ENCODE measurements at regions not wholly inside any gene's neighbourhood (a gene's known extent, or its start where the extent isn't known, plus 50 kb on each side); places are given as distances from the start of the nearest gene placed in this dataset.

DNA sequence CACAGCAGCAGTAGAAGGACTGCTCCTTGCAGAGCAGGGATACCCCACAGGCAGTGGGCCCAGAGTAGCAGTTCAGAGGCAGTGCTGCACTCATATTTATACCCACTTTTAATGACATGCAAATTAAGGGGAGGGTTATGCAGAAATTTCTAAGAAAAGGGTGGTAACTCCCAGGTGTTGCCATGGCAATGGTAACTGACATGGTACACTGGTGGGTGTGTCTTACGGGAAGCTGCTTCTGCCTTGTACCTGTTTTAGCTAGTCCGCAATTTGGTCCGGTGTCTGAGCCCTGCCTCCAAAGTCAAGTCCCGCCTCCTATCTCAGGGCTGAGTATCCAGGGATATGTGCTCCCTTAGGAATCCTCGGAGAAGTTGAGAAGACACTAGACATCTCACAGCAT is 79.2 kb upstream of the UQCRFS1 start:
- DNase-seq (ENCODE audit: low read depth in 4 of 4, low spot score in 1 of 4) = no peak

DNA sequence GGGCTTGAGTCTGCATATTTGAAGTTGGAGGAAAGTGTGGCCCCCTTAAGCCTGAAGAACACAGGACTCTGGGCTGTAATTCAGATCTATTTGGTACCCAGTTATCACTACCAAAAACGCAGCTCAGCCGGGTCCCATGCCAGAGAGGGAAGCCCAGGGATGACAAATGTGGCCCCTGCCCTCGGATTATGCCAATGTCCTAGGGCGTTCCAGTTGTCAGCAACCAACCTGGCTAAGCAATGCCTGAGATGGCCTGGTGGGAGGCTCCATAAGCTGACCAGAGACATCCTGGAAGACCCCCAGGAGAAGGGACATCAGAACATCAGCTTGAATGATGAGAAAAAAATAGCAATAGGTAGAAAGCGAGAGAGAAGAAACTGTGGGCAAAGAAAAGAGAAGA is 79.6 kb upstream of the UQCRFS1 start:
- no peak for DNase-seq (ENCODE audit: low read depth in 4 of 4, low spot score in 1 of 4)

DNA sequence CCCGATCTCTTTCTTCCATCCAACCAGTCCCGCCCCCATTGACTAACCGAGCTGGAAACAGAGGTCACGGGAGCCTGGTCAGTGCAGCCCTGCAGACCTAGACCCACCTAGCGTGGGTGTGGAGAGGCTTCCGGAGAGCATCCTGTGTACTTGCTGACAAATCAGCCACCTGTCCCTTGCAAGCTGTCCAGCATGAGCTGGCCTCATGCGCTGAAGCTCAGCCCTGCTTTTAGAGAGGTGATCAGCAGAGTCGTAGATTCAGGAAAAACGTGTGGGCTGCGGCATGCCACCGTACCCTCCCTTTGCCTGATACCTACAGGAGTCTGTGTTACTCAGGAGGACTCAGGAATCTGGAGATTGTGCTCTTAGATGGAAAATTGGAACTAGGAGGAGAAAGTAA is 80.3 kb upstream of the UQCRFS1 start:
- DNase-seq (ENCODE audit: low read depth in 4 of 4, low spot score in 1 of 4) = no peak

DNA sequence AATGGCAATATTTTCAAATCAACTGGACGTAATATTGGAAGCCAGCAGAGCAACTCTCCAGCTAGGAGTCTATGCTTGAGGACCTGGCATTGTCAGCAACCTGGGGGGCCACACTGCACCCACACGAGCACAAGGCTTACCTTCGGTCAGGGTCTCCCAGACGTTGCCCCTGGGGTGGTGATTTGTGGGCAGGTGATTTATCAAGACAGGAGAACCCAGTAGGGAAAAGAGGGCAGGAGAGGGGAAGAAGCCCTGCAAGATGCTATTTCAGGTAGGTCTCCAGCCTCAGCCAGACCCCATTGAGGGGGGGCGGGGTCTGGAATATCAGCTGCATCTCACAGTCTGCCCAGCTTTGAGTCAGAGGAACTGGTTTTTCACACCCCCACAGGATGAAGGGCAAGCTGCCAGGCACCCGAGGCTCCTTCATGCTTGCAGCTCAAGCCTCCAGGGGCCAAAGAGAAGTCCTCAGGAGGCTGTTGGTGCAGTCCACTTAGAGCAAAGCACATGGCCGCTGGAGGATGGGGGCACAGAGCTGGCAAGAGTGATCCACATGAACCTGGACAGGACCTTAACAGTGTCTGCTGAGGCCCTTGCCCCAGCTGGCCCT is 80.9 kb upstream of the UQCRFS1 start:
- no peak for DNase-seq (ENCODE audit: low read depth in 4 of 4, low spot score in 1 of 4)

DNA sequence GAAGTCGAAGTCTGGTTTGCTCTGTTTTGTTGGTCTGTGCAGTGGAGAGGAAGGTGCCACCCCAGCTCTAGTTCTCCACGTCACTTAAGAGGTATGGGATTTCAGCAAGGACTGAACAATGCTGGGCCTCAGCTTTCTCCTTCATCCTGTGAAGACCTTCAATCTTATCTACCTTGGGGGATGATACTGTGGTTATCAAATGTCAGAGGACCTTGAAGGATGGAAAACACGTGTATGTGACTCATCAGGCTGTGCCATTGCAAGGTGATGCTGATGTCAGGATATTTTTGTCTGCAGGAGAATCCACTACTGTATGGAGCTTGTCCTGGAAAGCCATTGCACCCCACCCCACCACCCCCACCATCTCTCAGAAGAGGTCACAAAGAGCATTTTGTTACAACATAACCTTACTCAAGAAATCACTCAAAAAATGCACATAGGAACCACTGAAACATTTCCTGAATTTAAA is 81.4 kb upstream of the UQCRFS1 start:
- DNase-seq (ENCODE audit: low read depth in 4 of 4, low spot score in 1 of 4) = no peak

DNA sequence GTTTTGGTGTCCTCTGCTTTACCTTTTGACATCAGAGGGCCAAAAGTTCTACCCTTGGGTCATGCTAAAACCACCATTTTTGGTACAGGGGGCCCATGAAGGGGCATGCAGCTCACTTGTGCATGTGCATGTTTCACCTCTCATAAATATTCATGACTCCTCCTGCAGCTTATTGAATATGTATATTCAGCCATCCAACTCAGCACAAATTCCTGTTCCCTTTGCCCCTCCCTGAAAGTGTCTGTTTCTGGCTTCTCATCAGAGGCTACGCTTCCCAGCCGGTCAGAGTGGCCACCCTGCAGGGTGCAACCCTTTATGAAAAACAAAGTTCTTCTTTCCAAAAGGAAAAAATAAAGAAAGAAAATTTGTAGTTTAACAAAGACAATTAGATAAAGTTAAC is 82.3 kb upstream of the UQCRFS1 start:
- DNase-seq (ENCODE audit: low read depth in 4 of 4, low spot score in 1 of 4) = no peak

DNA sequence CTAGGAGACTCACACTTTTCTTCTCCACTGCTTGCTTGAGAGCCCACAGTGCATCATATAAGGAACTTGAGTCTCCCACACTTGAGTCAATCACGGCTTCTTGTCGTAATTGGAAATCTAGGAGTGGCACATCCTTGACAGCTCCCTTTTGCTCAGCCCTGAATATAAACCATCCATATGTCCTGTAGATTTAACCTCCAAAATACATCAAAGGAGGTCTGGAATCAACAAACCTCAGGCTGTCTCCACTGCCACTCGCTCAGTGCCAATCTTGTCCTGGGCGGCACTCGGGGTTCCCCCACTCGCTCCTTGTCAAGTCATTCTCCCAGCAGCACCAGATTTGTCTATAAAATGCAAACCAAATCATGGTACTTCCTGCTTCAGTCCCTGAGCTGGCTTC is 84.4 kb upstream of the UQCRFS1 start:
- DNase-seq (ENCODE audit: low read depth in 4 of 4, low spot score in 1 of 4) = no peak

DNA sequence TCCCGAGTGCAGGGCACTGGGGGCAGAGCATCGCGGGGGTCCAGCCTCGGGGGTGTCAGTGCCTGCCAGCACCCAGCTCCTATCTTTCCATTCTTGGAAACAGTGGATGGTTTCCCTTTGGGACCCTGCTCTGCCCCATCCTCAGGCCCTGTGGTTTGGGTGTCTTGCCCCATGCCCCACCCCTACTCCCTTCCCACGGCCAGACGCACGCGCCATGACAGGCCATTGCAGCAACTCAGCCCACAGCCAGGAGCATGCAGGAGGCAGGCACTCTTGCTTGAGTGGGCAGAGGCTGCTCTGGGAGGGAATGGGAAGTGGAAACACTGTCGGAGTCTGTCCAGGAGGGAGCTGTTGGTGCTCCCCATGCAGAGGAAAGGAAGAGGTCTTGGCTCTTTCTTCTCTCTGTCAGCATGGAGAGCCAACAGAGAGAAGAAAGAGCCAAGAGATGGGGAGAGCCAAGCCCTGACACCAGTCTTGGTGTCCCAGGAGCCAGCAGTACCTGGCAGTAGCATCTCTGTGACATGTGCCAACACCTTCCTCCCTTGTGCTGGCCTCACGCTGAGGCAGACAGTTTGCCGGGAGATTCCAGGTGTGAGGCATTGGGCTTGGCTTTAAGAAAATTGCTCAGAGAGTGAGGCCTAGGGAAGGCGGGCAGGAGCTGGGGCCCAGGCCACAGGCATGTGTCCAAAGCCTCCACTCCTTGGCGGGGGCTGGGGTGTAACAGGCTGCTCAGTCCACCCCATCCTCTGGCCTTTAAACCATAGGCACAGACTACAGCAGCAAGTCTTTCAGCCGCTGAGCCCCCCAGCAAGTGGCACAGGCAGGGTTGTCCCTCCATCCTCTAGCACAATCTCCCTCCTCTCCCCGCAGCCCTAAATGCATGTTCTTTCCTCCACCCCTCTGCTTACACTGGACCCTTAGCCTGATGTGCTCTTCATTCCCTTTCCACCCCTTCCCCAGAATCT is 86.7 kb upstream of the UQCRFS1 start:
- DNase-seq (ENCODE audit: low read depth in 4 of 4, low spot score in 1 of 4) = no peak

DNA sequence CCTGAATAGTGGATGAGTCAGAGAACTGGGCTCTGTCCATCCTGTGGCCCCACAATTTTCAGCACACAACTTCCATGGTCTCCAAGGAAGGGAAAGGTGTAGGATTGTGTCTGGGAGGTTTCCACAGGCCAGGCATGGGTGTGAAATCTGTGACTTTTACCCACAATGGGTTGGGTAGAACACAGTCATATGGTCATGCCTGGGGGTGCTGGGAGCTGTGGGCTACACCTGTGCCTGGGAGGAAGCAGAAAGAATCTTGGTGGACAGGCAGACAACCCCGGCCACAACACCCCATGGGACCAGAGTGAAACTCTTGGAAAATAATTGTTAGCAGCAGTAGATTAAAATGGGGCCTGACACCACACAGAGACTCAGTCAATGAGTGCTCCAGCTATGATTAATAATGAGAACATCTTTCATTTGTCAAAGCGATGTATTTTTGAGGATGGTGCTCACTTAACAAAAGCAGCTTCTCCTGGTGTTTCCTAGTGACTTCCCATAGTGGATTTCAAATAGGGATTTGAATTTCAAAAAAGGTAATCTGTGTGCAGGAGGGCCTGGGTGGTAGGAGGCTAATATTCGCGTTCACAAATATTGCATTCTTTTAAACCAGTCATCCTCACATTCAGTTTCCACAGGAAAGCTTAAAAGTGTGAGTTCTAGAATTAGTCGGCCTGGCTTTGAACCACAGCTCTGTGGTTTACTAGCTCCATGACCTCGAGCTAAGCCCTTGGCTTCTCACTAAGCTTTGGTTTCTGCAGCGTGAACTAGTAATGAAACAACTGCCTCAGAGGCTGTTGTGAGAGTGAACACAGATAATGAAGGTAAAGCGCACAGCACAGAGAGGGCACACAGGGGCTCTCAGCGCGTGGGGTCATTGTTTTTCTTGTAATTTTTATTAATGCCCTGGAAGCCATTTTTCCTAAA is 89.3 kb upstream of the UQCRFS1 start:
- DNase-seq (ENCODE audit: low read depth in 4 of 4, low spot score in 1 of 4) = no peak

DNA sequence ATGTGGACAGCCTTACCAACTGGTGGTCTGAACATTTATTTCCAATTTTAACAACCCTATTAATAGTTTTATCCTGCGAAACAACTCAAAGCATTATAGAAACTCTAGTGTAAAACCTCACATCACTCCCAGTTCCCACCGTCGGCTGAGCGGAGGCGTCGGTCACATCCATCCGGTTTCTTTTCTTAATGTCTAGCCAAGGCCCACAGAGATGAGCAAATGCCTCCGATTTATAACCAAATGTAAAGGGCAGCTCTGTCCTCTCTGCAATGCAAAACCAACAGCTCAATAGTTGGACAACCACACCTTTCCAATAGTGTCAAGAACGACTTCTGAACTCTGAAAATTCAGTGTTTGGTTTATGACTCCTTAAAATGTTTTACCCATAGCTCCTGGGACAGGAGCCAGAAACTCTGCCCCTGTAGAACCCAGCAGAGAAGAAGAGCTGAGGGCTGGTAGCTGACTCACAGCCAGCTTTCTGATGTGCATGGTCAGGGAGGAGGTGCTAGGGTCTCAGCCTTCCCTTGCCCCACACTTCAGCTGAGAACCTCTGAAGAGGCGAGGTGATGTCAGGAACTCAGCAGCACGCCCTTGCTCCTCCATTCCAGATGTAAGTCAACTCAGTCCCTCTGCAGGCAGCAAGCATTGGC is 90.2 kb upstream of the UQCRFS1 start:
- no peak for DNase-seq (ENCODE audit: low read depth in 4 of 4, low spot score in 1 of 4)

DNA sequence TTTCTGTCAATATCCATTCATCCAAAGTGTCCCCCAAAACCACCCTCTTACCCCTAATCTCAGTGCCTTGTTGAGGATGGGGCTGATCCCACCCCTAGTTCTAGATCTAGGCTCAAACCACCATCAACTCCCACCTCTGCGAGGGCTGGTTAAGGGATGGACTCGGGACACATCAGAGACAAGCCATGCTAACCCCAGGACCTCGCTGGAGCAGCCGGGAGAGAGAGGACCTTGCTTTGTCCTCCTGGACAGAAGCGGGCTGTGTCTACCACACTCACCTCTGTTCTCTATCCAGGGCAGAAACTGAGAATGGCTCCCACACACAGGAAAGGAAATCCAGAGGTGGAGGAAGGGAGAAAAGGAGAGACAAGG is 90.8 kb upstream of the UQCRFS1 start:
- no peak for DNase-seq (ENCODE audit: low read depth in 4 of 4, low spot score in 1 of 4)

DNA sequence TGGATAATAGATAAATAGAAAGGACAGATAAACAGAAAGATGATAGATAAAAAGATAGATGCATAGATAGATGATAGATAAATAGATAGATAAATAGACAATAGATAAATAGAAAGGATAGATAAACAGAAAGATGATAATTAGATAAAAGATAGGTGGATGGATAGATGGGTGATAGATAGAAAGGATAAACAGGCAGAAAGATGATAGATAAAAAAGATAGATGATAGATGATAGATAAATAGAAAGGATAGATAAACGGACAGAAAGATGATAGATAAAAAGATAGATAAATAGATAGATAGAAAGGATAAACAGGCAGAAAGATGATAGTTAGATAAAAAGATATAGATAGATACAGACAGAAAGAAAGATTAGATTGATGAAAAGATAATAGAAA is 92.3 kb upstream of the UQCRFS1 start:
- no peak for DNase-seq (ENCODE audit: low read depth in 4 of 4, low spot score in 1 of 4)

DNA sequence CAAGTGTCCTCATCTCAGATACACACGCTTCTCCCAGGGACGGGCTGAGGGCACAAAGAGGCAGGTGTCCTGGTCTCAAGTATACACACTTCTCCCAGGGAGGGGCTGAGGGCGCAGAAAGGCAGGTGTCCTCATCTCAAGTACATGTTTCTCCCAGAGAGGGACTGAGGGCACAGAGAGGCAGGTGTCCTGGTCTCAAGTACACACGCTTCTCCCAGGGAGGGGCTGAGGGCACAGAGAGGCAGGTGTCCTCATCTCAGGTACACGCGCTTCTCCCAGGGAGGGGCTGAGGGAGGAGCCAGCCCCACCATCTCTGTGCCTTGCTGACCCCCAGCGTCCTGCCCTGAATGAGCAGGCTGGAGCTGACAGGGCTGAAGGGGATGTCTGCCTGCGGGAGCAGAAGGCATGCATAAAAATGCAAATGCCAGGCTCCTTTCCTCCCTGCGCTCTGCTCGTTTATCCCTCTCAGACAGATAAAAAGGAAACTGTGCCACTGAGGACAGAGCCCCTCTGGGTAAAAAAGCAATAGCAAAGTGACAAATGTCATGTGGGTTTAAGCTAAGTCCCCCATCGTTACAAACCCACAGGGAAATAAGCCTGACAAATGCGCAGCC is 96.1 kb upstream of the UQCRFS1 start:
- DNase-seq (ENCODE audit: low read depth in 4 of 4, low spot score in 1 of 4) = no peak

DNA sequence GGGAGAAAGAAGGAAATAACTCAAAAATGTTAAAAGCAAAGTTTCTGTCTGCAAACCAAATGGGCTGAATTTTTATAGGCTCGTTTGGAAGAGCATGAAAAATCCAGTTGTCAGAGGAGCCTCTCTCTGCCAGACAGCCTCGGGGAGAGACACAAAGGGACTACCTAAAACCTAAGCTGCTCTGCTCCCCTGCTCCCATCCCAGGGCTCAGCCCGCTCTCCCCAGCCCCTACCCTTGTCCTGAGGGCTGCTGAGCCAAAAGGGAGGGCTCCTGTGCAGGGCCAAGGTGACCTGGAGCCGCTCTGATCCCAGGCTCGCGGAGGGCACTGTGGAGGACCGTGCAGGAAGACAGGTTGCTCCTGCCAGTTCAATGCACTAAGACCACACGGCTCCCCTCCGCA is 96.7 kb upstream of the UQCRFS1 start:
- no peak for DNase-seq (ENCODE audit: low read depth in 4 of 4, low spot score in 1 of 4)

DNA sequence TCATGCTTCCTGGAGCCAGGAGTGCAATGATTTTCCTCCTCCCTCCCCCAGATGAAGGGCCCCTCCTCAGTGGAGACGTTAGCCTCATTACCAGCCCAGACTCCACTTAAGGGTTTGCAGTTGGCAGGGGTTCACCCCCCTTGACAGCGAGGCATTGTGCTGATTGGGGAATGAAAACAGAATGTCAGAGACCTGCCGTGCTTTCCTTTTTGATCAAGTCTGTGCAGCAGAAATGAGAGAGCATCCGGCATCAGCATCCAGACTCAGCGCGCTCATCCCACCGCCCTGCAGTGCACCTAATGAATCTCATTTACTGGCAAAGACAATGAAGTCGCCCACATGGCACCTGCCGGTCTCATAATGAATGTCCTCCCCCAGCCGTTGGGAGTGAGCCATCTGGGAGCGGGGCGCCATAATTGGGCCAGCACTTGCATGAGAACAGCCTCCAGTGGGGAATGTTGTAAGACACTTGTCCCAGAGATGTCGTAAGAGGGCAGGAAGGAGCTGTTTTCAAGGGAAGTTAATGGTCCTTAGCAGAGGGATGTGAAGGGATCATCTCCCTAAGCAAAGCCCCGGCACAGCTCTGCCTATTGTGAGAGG is 98.3 kb upstream of the UQCRFS1 start:
- DNase-seq (ENCODE audit: low read depth in 4 of 4, low spot score in 1 of 4) = no peak

DNA sequence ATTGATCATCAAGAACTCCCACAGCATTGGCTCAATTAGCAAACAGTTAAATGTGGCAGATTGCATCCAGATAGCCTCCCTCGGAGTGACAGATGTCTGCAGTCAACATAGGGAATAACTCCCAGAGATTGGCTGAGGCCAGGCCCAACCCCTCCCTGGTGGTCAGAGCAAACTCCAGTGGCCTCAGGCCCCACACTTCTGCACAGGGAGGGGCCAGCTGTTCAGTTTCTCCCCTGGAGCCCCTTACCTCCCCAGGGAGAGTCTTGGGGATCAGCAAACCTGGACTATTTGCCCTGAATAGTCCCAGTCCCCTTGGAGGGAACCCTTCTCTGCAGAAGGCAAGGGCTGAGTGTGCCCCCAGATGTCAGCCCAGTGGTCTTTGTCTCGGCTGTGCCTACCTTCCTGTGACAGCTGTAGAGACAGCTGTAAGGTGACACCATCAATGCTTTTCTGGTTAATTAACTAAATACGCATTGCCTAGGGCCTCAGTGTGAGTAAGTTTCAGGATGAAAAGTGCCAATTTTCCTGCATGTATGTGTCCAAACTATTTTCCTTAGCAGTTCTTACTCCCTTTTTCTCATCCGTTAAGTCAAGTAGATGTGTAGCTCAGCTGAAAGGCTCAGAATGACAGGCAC is 102.7 kb upstream of the UQCRFS1 start:
- no peak for DNase-seq (ENCODE audit: low read depth in 4 of 4, low spot score in 1 of 4)

DNA sequence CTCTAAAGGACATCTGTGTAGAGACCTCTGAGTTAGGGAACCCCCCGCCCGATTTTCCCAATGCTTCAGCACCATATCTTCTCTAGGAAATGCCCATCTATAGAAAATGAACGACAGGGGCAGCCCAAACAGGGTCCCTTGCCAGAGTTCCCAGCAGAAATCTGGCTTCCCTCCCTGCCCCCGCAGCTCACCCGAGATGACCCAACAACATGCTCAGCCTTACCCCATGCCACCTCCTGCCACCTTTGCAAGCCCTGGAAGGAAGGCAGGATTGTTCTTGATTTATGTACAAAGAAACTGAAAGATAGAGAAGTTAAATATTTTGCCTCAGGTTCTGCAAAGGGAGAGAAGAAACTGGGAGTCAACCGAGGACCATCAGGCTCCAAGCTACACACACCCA is 105.6 kb upstream of the UQCRFS1 start:
- no peak for DNase-seq (ENCODE audit: low read depth in 4 of 4, low spot score in 1 of 4)

DNA sequence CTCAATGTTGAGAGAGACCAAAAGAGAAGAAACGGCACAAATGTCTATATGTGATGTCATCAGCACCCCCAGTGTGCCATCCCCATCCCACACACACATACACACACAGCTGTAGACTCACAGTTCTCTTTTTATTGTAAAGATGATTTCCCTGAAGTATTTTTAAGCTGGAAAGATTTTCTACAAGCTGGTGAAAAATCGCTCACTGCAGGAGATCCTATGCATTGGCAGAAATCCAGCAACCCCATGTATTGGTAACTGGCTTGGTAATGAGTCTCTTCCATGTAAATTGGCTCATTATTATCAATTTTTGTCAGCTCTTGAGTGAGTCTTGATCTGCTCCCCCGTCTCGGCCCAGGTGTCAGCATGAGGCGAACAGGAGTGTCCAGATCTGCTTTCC is 107.1 kb upstream of the UQCRFS1 start:
- DNase-seq (ENCODE audit: low read depth in 4 of 4, low spot score in 1 of 4) = no peak

DNA sequence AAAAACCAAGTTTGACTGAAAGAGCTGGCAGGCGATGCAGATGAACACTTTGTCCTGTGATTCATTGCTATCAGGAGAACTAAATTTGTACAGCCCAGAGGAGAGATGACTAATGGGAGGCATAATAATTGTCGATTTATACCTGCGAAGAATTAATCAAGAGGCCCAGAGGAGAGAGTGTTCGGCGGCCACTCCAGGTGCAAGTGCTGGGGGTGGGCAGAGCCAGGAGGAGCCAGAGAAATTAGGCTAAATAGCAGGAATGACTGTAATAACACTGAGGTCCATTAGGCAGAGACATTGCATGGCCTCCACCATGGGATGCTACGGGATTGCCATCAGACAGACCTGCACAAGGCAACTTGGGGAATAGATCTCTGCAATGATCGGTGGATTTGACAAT is 107.7 kb upstream of the UQCRFS1 start:
- DNase-seq (ENCODE audit: low read depth in 4 of 4, low spot score in 1 of 4) = no peak

DNA sequence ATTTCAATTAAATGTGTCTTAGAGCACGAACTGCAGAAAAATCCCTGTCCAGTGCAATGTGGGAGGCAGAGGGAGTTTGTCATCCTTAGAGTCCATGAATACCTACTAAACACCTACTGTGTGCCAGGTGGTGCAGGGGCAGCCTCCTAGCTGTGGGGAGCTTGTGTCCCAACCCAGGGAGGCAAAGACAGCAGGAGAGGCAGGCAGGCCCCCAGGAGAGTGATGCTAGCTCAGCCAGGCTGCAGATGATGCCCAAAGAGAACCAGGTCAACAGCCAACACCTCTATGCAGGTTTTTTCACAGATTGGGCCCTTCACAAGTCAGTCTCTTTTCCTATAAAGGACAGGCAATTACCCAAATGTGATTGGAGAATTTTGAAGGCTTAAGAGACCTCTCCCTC is 108.2 kb upstream of the UQCRFS1 start:
- no peak for DNase-seq (ENCODE audit: low read depth in 4 of 4, low spot score in 1 of 4)

Data from stimulated activated CD4-positive, alpha-beta T cell treated with anti-CD3 and anti-CD28 coated beads, Interleukin-1b, Interleukin-23, amount 100 ng/mL, for 24 hours (primary cell).